ENCODE measurements at regions not wholly inside any gene's neighbourhood (a gene's known extent, or its start where the extent isn't known, plus 50 kb on each side); places are given as distances from the start of the nearest gene placed in this dataset.
A peak's percentile ranks its signal among the peaks of the same experiment; 100 is the strongest.

DNA sequence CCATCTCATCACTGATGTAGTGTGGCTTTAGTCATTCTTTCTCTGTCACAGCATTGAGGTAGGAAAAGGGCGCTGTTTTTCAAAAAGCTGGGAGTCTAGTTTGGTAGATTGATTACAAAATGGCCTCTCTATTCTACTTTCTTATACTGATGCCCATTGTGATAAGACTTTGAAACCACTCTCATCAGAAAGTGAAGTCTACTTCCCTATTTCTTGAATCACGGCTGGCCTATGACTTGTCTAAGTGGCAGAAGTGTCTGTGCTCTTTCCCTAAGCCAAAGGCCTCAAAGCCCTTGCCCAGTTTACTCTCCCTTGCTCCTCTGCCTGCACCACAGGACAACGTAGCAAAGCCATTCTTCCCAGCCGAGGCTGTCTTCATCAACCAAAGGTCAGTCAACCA lies 83.0 kb upstream of the IL33 start:
- Histone ChIP-seq H3K36me3 (ENCODE audit: control insufficient read depth, insufficient read depth, low read length) (no peaks in the 10 kb centered on the region), H3K4me1 (ENCODE audit: control insufficient read depth, insufficient read depth, low read length) (no peaks in the 10 kb centered on the region), H3K27me3 (ENCODE audit: control insufficient read depth, insufficient read depth, low read length) (no peaks in the 10 kb centered on the region), H3K9me3 (ENCODE audit: control insufficient read depth, low read depth, low read length) (no peaks in the 10 kb centered on the region), H3K4me3 (ENCODE audit: low read length) (no peak overlapping the region), H3K27ac (ENCODE audit: low read length) (no peak overlapping the region)
- DNase-seq, result no peak
- no CpG with 5 or more reads among the region's 4 CpGs for WGBS (ENCODE audit: insufficient coverage, low lambda C conversion rate)

DNA sequence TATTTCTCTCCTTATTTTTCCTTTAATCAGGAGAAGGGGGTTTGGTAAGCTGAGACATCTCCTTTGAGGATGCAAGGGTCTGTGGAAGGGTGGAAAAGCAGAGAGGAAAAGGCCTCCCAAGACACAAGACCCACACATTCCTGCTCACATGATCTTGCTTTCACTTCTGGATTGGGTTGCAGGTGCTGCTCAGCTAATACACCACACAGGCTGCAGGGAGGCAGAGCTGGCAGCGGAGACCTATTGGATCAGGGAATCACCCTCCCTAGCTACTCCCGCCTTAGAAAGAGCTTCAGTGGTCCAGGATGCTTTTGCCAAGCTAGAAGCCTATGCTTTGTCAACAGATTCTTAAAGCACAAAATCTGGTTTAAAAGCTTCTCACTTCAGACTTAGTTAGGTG lies 87.6 kb upstream of the IL33 start:
- Histone ChIP-seq H3K27me3 (ENCODE audit: control insufficient read depth, insufficient read depth, low read length) (no peaks in the 10 kb centered on the region), H3K36me3 (ENCODE audit: control insufficient read depth, insufficient read depth, low read length) (no peaks in the 10 kb centered on the region), H3K9me3 (ENCODE audit: control insufficient read depth, low read depth, low read length) (no peaks in the 10 kb centered on the region), H3K27ac (ENCODE audit: low read length) (no peak overlapping the region), H3K4me3 (ENCODE audit: low read length) (no peak overlapping the region), H3K4me1 (ENCODE audit: control insufficient read depth, insufficient read depth, low read length) (no peaks in the 10 kb centered on the region)
- no CpG with 5 or more reads among the region's 2 CpGs for WGBS (ENCODE audit: insufficient coverage, low lambda C conversion rate)
- no peak for DNase-seq

DNA sequence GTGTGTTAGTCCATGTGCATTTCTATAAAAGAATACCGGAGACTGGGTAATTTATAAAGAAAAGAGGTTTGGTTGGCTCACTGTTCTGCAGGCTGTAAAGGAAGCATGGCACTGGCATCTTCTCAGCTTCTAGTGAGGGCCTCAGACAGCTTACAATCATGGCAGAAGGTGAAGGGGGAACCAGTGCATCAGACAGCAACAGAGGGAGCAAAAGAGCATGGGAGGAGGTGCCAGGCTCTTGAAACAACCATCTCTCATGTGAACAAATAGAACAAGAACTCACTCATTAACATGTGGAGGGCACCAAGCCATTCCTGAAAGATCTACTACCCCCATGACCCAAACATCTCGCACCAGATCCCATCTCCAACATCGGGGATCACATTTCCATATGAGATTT lies 89.2 kb upstream of the IL33 start:
- Histone ChIP-seq H3K4me1 (ENCODE audit: control insufficient read depth, insufficient read depth, low read length) (no peaks in the 10 kb centered on the region), H3K4me3 (ENCODE audit: low read length) (no peak overlapping the region), H3K27me3 (ENCODE audit: control insufficient read depth, insufficient read depth, low read length) (no peaks in the 10 kb centered on the region), H3K27ac (ENCODE audit: low read length) (no peak overlapping the region), H3K36me3 (ENCODE audit: control insufficient read depth, insufficient read depth, low read length) (no peaks in the 10 kb centered on the region), H3K9me3 (ENCODE audit: control insufficient read depth, low read depth, low read length) (no peaks in the 10 kb centered on the region)
- DNase-seq, result no peak
- no CpG with 5 or more reads among the region's 3 CpGs for WGBS (ENCODE audit: insufficient coverage, low lambda C conversion rate)

DNA sequence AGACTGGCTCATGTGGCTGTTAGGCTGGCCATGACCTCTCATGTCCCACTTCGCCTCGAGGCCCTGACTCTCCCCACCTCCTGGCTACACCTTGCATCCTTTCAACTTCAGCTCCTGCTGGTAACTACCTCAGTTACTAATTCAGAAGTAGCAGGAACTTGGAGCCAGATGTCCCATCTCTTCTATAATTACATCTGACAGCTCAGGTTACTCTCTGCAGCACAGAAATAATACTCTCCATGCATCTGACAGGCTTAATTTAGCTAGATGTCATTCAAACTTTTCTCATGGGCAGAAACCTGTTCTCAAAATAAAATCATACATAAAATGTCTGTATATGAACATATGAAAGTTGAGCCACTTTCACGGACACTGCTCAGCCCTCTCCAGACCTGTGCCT lies 92.2 kb upstream of the IL33 start:
- WGBS (ENCODE audit: insufficient coverage, low lambda C conversion rate), result no CpG with 5 or more reads among the region's 3 CpGs
- no peak overlapping the region for H3K4me3 ChIP-seq (ENCODE audit: low read length)

DNA sequence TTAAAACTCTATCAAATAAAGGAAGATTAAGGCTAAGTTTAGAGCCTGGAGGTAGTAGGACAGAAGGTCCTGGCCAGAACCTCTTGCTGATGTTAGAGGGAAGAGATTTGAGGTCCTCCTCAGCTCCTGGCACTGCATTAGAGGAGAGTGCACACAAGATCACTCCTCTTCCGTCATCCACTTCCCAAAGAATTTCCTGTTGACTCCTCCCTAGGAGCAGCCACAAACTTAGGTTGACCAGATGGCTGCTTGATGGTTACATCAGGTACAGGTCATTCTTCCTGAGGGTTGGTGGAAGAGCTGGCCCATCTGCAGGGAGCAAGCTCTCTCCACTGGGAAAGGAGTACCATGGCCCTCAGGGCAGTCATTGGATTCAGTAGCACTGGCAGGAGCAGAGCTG lies 93.9 kb upstream of the IL33 start:
- Histone ChIP-seq H3K27me3 (ENCODE audit: control insufficient read depth, insufficient read depth, low read length) (no peaks in the 10 kb centered on the region), H3K27ac (ENCODE audit: low read length) (no peak overlapping the region), H3K9me3 (ENCODE audit: control insufficient read depth, low read depth, low read length) (no peaks in the 10 kb centered on the region), H3K4me1 (ENCODE audit: control insufficient read depth, insufficient read depth, low read length) (no peaks in the 10 kb centered on the region), H3K36me3 (ENCODE audit: control insufficient read depth, insufficient read depth, low read length) (no peaks in the 10 kb centered on the region), H3K4me3 (ENCODE audit: low read length) (no peak overlapping the region)
- DNase-seq, result no peak
- WGBS (ENCODE audit: insufficient coverage, low lambda C conversion rate), result no CpG with 5 or more reads among the region's 1 CpG

More for the DNA sequence above, 92.2 kb upstream of the IL33 start:
- Histone ChIP-seq H3K27me3 (ENCODE audit: control insufficient read depth, insufficient read depth, low read length) (no peaks in the 10 kb centered on the region), H3K36me3 (ENCODE audit: control insufficient read depth, insufficient read depth, low read length) (no peaks in the 10 kb centered on the region), H3K27ac (ENCODE audit: low read length) (no peak overlapping the region), H3K9me3 (ENCODE audit: control insufficient read depth, low read depth, low read length) (no peaks in the 10 kb centered on the region), H3K4me1 (ENCODE audit: control insufficient read depth, insufficient read depth, low read length) (no peaks in the 10 kb centered on the region)
- DNase-seq, result no peak

DNA sequence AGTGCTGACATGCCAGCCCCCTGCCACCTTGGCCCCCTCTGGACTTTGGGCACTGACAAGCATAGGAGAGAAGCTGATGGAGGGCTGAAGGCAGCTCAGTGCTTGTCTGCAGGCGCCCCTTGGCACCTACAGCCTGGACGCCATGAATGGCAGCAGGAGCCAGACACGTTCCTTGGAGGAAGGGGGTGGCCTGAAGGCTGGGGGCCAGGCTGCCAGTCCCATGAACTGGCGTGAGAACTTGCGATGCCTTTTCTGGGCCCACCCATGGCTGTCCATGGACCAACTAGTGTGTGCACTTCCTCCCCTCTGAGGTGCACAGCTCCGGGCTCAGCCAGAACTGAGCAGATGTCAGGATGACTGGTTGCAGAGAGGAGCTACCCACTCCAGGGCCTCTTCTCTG lies 99.0 kb upstream of the RANBP6 start:
- DNase-seq, result no peak
- WGBS (ENCODE audit: insufficient coverage, low lambda C conversion rate), result no CpG with 5 or more reads among the region's 6 CpGs
- no peak overlapping the region for H3K4me3 ChIP-seq (ENCODE audit: low read length)

DNA sequence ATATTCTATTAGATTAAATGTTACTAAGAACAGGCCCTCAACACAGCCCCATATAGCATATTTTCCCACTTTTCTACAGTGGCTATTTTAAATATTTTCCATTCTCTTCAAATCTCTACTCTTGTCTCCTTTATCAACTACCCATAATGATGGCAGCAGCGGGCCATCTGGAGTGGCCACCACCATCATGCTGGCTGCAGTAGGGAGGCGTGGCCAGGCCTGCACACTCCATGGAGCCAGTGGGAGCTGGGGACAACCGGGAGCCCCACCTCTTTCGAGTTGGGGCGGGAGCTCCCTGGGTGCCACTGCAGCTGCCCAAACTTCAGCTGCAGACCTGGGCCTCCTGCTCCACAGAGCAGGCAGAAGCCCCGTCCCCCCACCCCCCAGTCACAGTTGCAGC lies 98.4 kb upstream of the RANBP6 start:
- Histone ChIP-seq H3K27ac (ENCODE audit: low read length) (no peak overlapping the region), H3K9me3 (ENCODE audit: control insufficient read depth, low read depth, low read length) (peaks cover 3% of the 10 kb centered on the region), H3K27me3 (ENCODE audit: control insufficient read depth, insufficient read depth, low read length) (peaks cover 2% of the 10 kb centered on the region), H3K4me1 (ENCODE audit: control insufficient read depth, insufficient read depth, low read length) (no peaks in the 10 kb centered on the region), H3K4me3 (ENCODE audit: low read length) (no peak overlapping the region), H3K36me3 (ENCODE audit: control insufficient read depth, insufficient read depth, low read length) (no peaks in the 10 kb centered on the region)
- no CpG with 5 or more reads among the region's 6 CpGs for WGBS (ENCODE audit: insufficient coverage, low lambda C conversion rate)
- DNase-seq, result no peak

More for the DNA sequence above, 99.0 kb upstream of the RANBP6 start:
- H3K36me3 ChIP-seq (ENCODE audit: control insufficient read depth, insufficient read depth, low read length), result no peaks in the 10 kb centered on the region
- no peaks in the 10 kb centered on the region for H3K4me1 ChIP-seq (ENCODE audit: control insufficient read depth, insufficient read depth, low read length)
- H3K9me3 ChIP-seq (ENCODE audit: control insufficient read depth, low read depth, low read length), result peaks cover 3% of the 10 kb centered on the region
- no peak overlapping the region for H3K27ac ChIP-seq (ENCODE audit: low read length)
- peaks cover 2% of the 10 kb centered on the region for H3K27me3 ChIP-seq (ENCODE audit: control insufficient read depth, insufficient read depth, low read length)

DNA sequence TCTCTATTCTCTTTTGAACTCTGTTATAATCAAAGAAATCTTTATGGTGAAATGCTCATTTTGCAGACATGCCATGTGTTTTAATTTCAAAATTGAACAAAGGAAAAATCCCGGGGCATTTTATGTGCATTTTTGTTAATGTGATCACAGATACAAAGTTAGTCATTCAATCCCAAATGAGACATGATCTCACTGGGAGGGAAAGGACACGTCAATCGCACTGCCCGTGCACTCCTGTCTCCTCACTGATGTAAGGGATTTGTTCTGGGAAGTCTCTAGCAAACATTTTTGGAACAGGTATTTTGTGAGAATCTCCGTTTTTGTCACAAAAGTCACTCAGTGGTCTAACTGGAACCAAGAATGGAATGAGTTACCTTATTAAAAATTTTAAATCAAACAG lies 97.9 kb upstream of the RANBP6 start:
- Histone ChIP-seq H3K9me3 (ENCODE audit: control insufficient read depth, low read depth, low read length) (peaks cover 3% of the 10 kb centered on the region), H3K4me3 (ENCODE audit: low read length) (no peak overlapping the region), H3K27ac (ENCODE audit: low read length) (no peak overlapping the region), H3K4me1 (ENCODE audit: control insufficient read depth, insufficient read depth, low read length) (no peaks in the 10 kb centered on the region), H3K36me3 (ENCODE audit: control insufficient read depth, insufficient read depth, low read length) (no peaks in the 10 kb centered on the region), H3K27me3 (ENCODE audit: control insufficient read depth, insufficient read depth, low read length) (peaks cover 2% of the 10 kb centered on the region)
- 57% methylated on average over 2 of the region's 5 CpGs for WGBS (ENCODE audit: insufficient coverage, low lambda C conversion rate)
- no peak for DNase-seq

DNA sequence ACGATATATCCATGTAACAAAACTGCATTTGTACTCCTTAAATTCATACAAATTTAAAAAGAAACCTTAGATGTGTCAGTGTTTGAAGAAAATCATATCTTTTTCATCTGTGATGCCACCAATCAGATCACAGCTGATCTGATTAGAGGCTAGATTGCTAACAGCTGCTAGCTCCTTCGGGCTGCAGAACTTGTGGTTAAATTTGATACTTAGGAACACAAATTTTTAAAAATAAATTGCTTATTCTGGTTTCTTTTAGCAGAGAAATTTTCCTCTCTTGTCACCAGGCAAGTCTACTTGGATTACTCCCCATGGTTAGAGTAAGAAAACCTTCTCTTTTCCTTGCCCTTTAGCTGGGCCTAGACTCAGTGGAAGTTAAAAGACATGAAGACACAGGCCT lies 94.6 kb upstream of the RANBP6 start:
- peaks cover 2% of the 10 kb centered on the region for H3K27me3 ChIP-seq (ENCODE audit: control insufficient read depth, insufficient read depth, low read length)
- H3K36me3 ChIP-seq (ENCODE audit: control insufficient read depth, insufficient read depth, low read length), result no peaks in the 10 kb centered on the region
- WGBS (ENCODE audit: insufficient coverage, low lambda C conversion rate), result 89% methylated on average over 1 of the region's 2 CpGs
- no peak for DNase-seq
- H3K4me1 ChIP-seq (ENCODE audit: control insufficient read depth, insufficient read depth, low read length), result no peaks in the 10 kb centered on the region
- H3K9me3 ChIP-seq (ENCODE audit: control insufficient read depth, low read depth, low read length), result peaks cover 3% of the 10 kb centered on the region
- H3K4me3 ChIP-seq (ENCODE audit: low read length), result no peak overlapping the region
- no peak overlapping the region for H3K27ac ChIP-seq (ENCODE audit: low read length)

DNA sequence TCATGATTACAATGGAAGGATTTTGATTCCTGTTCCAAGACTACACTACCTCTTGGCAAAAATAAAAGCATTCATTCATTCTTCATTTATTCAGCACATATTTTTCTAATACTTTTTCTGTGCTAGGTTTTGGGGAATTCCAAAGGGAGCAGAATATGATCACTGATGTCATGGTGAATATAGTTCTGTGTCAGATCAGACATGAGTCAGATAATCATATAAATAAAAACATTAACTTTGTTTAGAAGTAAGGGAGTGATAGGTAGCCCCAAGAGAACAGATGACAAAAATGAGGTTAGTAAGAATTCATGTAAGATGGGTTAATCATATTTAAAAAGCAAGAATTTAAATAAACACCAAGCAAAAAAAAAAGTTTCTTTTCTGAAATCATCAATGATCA lies 94.1 kb upstream of the RANBP6 start:
- Histone ChIP-seq H3K4me1 (ENCODE audit: control insufficient read depth, insufficient read depth, low read length) (no peaks in the 10 kb centered on the region), H3K27me3 (ENCODE audit: control insufficient read depth, insufficient read depth, low read length) (peaks cover 2% of the 10 kb centered on the region)

DNA sequence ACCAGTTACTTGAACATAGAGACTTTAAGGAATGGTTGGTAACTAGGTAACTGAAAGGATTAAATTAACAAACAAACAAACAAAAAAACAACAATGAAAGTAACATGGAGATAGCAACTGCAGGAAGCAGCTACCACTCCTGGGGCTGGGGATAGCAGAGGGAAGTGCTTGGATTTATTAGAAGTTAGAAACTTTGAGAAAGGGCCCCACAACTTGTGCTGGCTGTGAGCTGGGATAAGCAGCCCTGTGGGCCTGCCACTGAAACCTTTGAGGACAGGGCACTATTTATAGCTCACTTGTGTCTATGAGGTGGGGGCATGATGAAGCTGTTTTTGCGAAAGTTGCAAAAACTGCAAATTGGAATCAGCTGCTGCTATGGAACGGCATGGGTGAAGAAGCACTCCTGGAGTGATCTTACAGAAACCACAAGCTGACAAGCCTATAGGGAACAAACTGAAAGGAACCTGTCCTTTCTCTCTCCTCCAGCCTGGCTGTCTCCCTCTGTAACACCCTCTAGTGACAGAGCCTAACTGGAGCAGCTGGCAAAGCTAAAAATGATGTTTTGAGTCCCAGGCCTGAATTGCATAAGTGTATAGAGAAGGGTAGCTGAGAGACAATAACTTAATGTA lies 91.4 kb upstream of the RANBP6 start:
- Histone ChIP-seq H3K4me1 (ENCODE audit: control insufficient read depth, insufficient read depth, low read length) (no peaks in the 10 kb centered on the region), H3K36me3 (ENCODE audit: control insufficient read depth, insufficient read depth, low read length) (no peaks in the 10 kb centered on the region), H3K27me3 (ENCODE audit: control insufficient read depth, insufficient read depth, low read length) (peaks cover under 1% of the 10 kb centered on the region), H3K9me3 (ENCODE audit: control insufficient read depth, low read depth, low read length) (no peaks in the 10 kb centered on the region), H3K4me3 (ENCODE audit: low read length) (no peak overlapping the region), H3K27ac (ENCODE audit: low read length) (no peak overlapping the region)
- no CpG with 5 or more reads among the region's 2 CpGs for WGBS (ENCODE audit: insufficient coverage, low lambda C conversion rate)
- peak in 1 of 2 donors; percentile 20 for DNase-seq

More for the DNA sequence above, 94.1 kb upstream of the RANBP6 start:
- no peak overlapping the region for H3K4me3 ChIP-seq (ENCODE audit: low read length)
- H3K36me3 ChIP-seq (ENCODE audit: control insufficient read depth, insufficient read depth, low read length), result no peaks in the 10 kb centered on the region
- no peak overlapping the region for H3K27ac ChIP-seq (ENCODE audit: low read length)
- DNase-seq, result no peak
- peaks cover 3% of the 10 kb centered on the region for H3K9me3 ChIP-seq (ENCODE audit: control insufficient read depth, low read depth, low read length)

Data from large intestine (tissue), 3 donors.